Transverse colon (tissue), 4 donors: ENCODE measurements at regions not wholly inside any gene's neighbourhood (a gene's known extent, or its start where the extent isn't known, plus 50 kb on each side); places are given as distances from the start of the nearest gene placed in this dataset.

Experiments
- DNase-seq: peaks from one replicate; pipeline ENCODE4 v3.0.0-alpha.2; 2019
- H3K27ac ChIP-seq, 4 donors: fragments of 200-600 bp; sonication (generic); 2 replicates each; pipeline ENCODE4 v1.5.1; 2016 to 2018; ENCODE audit warnings: inconsistent platforms in 4 of 4
- H3K27me3 ChIP-seq: fragments of 200-600 bp; sonication (generic); 2 replicates; pipeline ENCODE4 v1.5.1; 2017; ENCODE audit warnings: inconsistent platforms
- H3K36me3 ChIP-seq, 4 donors: fragments of 200-600 bp; sonication (generic); 2 replicates each; pipeline ENCODE4 v1.5.1; 2017 to 2019; ENCODE audit warnings: inconsistent platforms in 4 of 4
- H3K4me1 ChIP-seq, 4 donors: fragments of 200-600 bp; sonication (generic); 2 replicates each; pipeline ENCODE4 v1.5.1; 2017 to 2020; ENCODE audit warnings: inconsistent platforms in 4 of 4
- H3K4me3 ChIP-seq, 4 donors: fragments of 200-600 bp; sonication (generic); 1 replicate in 1 of 4; 2 replicates in 3 of 4; pipeline versions ENCODE4 v1.5.1 to v1.6.1; 2017 to 2019; ENCODE audit warnings: inconsistent platforms in 4 of 4
- H3K9me3 ChIP-seq, 2 donors: fragments of 200-600 bp; sonication (generic); 2 replicates each; pipeline ENCODE4 v1.5.1; 2017 to 2019; ENCODE audit warnings: inconsistent platforms in 2 of 2
- EP300 ChIP-seq: sonication (generic); formaldehyde crosslinking; IDR thresholded peaks from one replicate; pipeline ENCODE4 v1.6.1; 2017; ENCODE audit warnings: antibody characterized with exemption, low read depth
- POLR2A ChIP-seq: fragments of 450-650 bp; IDR thresholded peaks from one replicate; pipeline ENCODE4 v1.6.1; 2016; ENCODE audit warnings: antibody characterized with exemption, mild to moderate bottlenecking, moderate library complexity
- POLR2AphosphoS5 ChIP-seq, 3 donors: sonication (generic); formaldehyde crosslinking; IDR thresholded peaks; one replicate each; pipeline ENCODE4 v1.6.1; 2016; ENCODE audit warnings: antibody characterized with exemption in 3 of 3
- WGBS, 2 donors: methylation state at CpG; one replicate each; pipeline ENCODE4 v1.1.5; 2018; ENCODE audit warnings: low coverage in 1 of 2; 5-methylcytosine and 5-hydroxymethylcytosine counted together
- in situ Hi-C, 4 donors: fragments of 200-750 bp; cut with MboI; loops; one replicate each; pipeline versions ENCODE4 v1.15.0 to v1.15.1; 2017; ENCODE audit warnings: low sequenced_read_pairs in 3 of 4, low pct_ligation_motif_present in 1 of 4, low pct_unique_long_range_greater_than_20kb in 1 of 4
- intact Hi-C: fragments of 100-400 bp; cut with DNase I; formaldehyde crosslinking; loops from one replicate; pipeline ENCODE4 v1.15.1; 2023; ENCODE audit warnings: low total_unique reads
- TF ChIP-seq, protein P1 (sequence below), 5 experiments: fragments of 200-600 bp in 3 of 5; fragments of 450-650 bp in 2 of 5; sonication (generic) in 3 of 5; IDR thresholded peaks; 1 replicate in 2 of 5; 2 replicates in 3 of 5; pipeline ENCODE4 v1.5.1; 2016 to 2017; ENCODE audit warnings: antibody characterized with exemption in 5 of 5, inconsistent platforms in 3 of 5, mild to moderate bottlenecking in 2 of 5, moderate library complexity in 1 of 5

DNA sequence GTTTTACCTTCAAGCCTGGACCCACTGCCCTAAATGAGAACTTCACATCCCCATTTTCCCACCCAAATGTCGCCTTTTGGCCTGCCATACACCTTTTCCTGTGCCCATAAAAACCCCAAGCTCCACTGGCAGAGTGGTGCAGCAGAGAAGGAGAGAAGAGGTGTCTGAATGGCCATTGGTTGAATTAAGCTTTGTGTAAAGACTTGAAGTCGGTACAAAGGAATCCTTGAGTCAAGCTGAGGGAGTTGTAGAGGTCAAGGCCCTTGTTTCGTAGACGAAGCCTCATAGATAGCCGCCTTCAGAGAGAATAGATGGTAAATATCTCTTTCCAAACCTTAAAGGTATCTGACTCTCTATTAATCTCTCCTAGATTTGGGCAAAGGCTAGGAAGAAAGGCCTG, 1479.2 kb upstream of the PRR20A start:
- intact Hi-C loops = no loop called here
- in situ Hi-C loops = no loop called here
- H3K4me1 ChIP-seq = no peaks in the 10 kb centered on the region
- H3K36me3 ChIP-seq = no peaks in the 10 kb centered on the region
- no peak overlapping the region for H3K27ac ChIP-seq
- no peak overlapping the region for H3K4me3 ChIP-seq
- WGBS, 2 donors = 46 to 74% methylated on average over 2 to 5 of the region's 5 CpGs
- no peaks in the 10 kb centered on the region for H3K9me3 ChIP-seq
- no peak for DNase-seq
- no peaks in the 10 kb centered on the region for H3K27me3 ChIP-seq
- TF ChIP-seq, protein P1, sequence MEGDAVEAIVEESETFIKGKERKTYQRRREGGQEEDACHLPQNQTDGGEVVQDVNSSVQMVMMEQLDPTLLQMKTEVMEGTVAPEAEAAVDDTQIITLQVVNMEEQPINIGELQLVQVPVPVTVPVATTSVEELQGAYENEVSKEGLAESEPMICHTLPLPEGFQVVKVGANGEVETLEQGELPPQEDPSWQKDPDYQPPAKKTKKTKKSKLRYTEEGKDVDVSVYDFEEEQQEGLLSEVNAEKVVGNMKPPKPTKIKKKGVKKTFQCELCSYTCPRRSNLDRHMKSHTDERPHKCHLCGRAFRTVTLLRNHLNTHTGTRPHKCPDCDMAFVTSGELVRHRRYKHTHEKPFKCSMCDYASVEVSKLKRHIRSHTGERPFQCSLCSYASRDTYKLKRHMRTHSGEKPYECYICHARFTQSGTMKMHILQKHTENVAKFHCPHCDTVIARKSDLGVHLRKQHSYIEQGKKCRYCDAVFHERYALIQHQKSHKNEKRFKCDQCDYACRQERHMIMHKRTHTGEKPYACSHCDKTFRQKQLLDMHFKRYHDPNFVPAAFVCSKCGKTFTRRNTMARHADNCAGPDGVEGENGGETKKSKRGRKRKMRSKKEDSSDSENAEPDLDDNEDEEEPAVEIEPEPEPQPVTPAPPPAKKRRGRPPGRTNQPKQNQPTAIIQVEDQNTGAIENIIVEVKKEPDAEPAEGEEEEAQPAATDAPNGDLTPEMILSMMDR (IDR thresholded peaks at IDR 0.05) = no peak
- TF ChIP-seq POLR2AphosphoS5 (IDR thresholded peaks at IDR 0.05) (no peak), POLR2A (no peak), EP300 (no peak)

DNA sequence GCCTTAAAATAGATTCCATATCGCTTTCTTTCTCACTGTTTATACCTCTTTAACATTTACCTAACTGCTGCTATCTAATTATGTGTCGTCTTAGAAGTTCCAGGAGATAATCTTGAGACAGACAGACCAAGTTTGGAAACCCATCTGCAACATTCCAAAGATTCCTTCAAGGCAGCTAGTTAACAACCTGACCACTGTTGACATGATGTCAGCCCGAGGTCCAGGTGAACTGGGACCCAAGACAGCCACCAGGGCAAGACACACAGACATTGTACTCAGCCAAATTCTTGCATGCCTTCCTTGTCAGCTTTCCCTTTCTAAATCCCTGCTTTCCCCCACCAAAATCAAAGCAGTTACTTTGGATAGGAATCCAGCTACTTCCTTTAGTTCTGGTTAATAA, 1476.5 kb upstream of the PRR20A start:
- DNase-seq = no peak
- no peaks in the 10 kb centered on the region for H3K4me1 ChIP-seq
- no peaks in the 10 kb centered on the region for H3K36me3 ChIP-seq
- H3K4me3 ChIP-seq = no peak overlapping the region
- H3K27ac ChIP-seq = no peak overlapping the region
- intact Hi-C loops = no loop called here
- no peaks in the 10 kb centered on the region for H3K9me3 ChIP-seq
- H3K27me3 ChIP-seq = no peaks in the 10 kb centered on the region
- WGBS, 2 donors = 47% methylated on average over 2 to 3 of the region's 3 CpGs
- in situ Hi-C loops = no loop called here
- TF ChIP-seq EP300 (no peak), POLR2AphosphoS5 (IDR thresholded peaks at IDR 0.05) (no peak)
- TF ChIP-seq, protein P1 (IDR thresholded peaks at IDR 0.05) = no peak

DNA sequence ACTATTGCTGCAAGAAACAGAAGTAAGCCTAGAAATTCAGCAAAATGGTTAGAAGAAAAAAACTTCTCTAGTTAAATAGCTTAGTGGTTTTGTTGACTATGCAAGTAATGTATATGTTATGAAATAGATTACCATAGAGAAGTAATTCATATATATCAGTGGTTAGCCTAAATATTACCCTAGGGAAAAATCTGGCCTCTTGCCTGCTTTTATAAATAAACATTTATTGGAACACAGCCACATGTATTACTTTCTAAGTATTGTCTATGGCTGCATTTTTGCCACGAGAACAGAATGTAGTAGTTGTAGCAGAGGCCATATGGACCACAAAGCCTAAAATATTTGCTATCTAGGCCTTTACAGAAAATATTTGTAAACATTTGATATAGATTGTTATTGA, 1471.7 kb upstream of the PRR20A start:
- TF ChIP-seq POLR2A = no peak
- no peak for TF ChIP-seq EP300
- no peak for TF ChIP-seq POLR2AphosphoS5 (IDR thresholded peaks at IDR 0.05)
- TF ChIP-seq, protein P1 (IDR thresholded peaks at IDR 0.05) = no peak
- WGBS, 2 donors = 29 to 63% methylated on average over 1 of the region's 1 CpG
- Histone ChIP-seq H3K4me1 (no peaks in the 10 kb centered on the region), H3K27ac (no peak overlapping the region), H3K4me3 (no peak overlapping the region), H3K36me3 (no peaks in the 10 kb centered on the region), H3K9me3 (peaks cover 0 to 3% of the 10 kb centered on the region in 2 donors), H3K27me3 (no peaks in the 10 kb centered on the region)
- no peak for DNase-seq
- in situ Hi-C loops = no loop called here
- intact Hi-C loops = no loop called here

DNA sequence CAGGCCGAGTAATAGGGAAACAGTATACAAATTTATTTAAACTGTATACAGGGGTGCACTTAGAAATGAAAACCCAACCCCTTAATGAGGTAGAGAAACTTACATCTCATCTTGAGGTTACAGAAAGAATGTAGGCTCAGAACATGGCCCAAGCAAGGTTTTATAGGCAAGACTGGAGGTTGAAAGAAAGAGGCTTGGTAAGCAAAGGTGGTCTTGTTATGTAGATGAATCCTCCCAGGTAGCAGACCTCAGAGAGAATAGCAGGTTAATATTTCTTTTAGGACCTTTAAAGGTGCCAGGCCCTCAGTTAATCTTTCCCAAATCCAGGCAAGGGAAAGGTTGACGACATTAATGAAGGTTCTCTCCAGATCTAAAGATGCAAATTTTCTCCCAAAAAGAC, 1466.8 kb upstream of the PRR20A start:
- WGBS, 2 donors = 86 to 89% methylated on average over 2 of the region's 2 CpGs
- H3K27ac ChIP-seq = no peak overlapping the region
- intact Hi-C loops (no loop called here), in situ Hi-C loops (no loop called here)
- peaks cover 0 to 3% of the 10 kb centered on the region in 2 donors for H3K9me3 ChIP-seq
- no peak for DNase-seq
- no peaks in the 10 kb centered on the region for H3K4me1 ChIP-seq
- no peaks in the 10 kb centered on the region for H3K36me3 ChIP-seq
- no peaks in the 10 kb centered on the region for H3K27me3 ChIP-seq
- no peak overlapping the region for H3K4me3 ChIP-seq
- TF ChIP-seq POLR2AphosphoS5 (IDR thresholded peaks at IDR 0.05) = no peak
- TF ChIP-seq EP300 = no peak
- TF ChIP-seq POLR2A = no peak
- TF ChIP-seq, protein P1 (IDR thresholded peaks at IDR 0.05) = no peak
